SU-DHL-6 (cell line): ENCODE measurements at regions not wholly inside any gene's neighbourhood (a gene's known extent, or its start where the extent isn't known, plus 50 kb on each side); places are given as distances from the start of the nearest gene placed in this dataset.

ENCODE experiments used
- EZH2phosphoT487 ChIP-seq: fragments of 200-600 bp; sonication (generic), shearing (Covaris generic); conservative IDR thresholded peaks from 2 replicates; pipeline ENCODE4 v1.6.1; 2018; ENCODE audit warnings: mild to moderate bottlenecking, antibody characterized with exemption, low read length, moderate library complexity, mixed read lengths
- TF ChIP-seq, protein P1 (sequence below): fragments of 200-600 bp; sonication (generic); IDR thresholded peaks from one replicate; pipeline ENCODE4 v1.5.1; 2017; ENCODE audit warnings: antibody characterized with exemption, mild to moderate bottlenecking, low read length, moderate library complexity; ENCODE audit not compliant: insufficient read depth, poor library complexity, severe bottlenecking

DNA sequence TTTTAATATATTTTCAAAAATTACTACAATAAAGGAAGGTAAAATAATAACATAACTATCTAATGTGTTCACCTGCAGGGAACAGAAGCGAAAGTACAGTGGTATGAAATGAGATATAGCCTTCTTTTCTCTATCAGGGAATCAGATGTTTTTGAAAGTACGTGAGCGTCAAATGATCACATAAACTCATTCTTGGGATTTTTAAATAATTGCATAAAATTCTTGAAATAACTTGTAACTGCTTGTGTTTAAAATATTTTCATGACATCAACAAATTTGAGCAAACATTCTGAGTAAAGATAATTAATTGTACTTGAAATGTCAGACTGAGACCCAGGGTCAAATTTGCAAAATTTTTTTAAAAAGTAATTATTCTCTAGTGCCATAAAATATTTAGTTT, 193.5 kb upstream of the NEIL3 start:
- TF ChIP-seq, protein P1, sequence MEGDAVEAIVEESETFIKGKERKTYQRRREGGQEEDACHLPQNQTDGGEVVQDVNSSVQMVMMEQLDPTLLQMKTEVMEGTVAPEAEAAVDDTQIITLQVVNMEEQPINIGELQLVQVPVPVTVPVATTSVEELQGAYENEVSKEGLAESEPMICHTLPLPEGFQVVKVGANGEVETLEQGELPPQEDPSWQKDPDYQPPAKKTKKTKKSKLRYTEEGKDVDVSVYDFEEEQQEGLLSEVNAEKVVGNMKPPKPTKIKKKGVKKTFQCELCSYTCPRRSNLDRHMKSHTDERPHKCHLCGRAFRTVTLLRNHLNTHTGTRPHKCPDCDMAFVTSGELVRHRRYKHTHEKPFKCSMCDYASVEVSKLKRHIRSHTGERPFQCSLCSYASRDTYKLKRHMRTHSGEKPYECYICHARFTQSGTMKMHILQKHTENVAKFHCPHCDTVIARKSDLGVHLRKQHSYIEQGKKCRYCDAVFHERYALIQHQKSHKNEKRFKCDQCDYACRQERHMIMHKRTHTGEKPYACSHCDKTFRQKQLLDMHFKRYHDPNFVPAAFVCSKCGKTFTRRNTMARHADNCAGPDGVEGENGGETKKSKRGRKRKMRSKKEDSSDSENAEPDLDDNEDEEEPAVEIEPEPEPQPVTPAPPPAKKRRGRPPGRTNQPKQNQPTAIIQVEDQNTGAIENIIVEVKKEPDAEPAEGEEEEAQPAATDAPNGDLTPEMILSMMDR: no peak
- TF ChIP-seq EZH2phosphoT487: no peak
